Stomach (tissue), 8 donors: ENCODE measurements at regions not wholly inside any gene's neighbourhood (a gene's known extent, or its start where the extent isn't known, plus 50 kb on each side); places are given as distances from the start of the nearest gene placed in this dataset.

Experiments
- DNase-seq, 2 donors: peaks; one replicate each; pipeline versions ENCODE4 v3.0.0 to v3.0.0-alpha.2; 2013 to 2019
- H3K27ac ChIP-seq, 5 donors: fragments of 200-600 bp in 4 of 5; sonication (generic) in 4 of 5; one replicate each; pipeline ENCODE4 v1.5.1; 2013 to 2019; ENCODE audit warnings: mild to moderate bottlenecking in 1 of 5, moderate library complexity in 1 of 5
- H3K27me3 ChIP-seq, 3 donors: fragments of 200-600 bp; sonication (generic); one replicate each; pipeline ENCODE4 v1.5.1; 2017 to 2019; ENCODE audit warnings: mixed run types in 1 of 3
- H3K36me3 ChIP-seq, 4 donors: fragments of 200-600 bp; sonication (generic); 1 replicate in 3 of 4; 2 replicates in 1 of 4; pipeline ENCODE4 v1.5.1; 2016 to 2019
- H3K4me1 ChIP-seq, 4 donors: fragments of 200-600 bp; sonication (generic); one replicate each; pipeline ENCODE4 v1.5.1; 2016 to 2019
- H3K4me3 ChIP-seq, 4 donors: fragments of 200-600 bp; sonication (generic) in 3 of 4; one replicate each; pipeline ENCODE4 v1.5.1; 2016 to 2019; ENCODE audit warnings: mild to moderate bottlenecking in 1 of 4
- H3K9me3 ChIP-seq, 4 donors: fragments of 200-600 bp; sonication (generic); one replicate each; pipeline ENCODE4 v1.5.1; 2016 to 2019
- CTCF ChIP-seq, 7 experiments: fragments of 450-650 bp in 4 of 7; fragments of 200-600 bp in 3 of 7; sonication (generic) in 3 of 7; IDR thresholded peaks; one replicate each; pipeline ENCODE4 v1.5.1; 2016 to 2019; ENCODE audit warnings: antibody characterized with exemption in 7 of 7, control low read depth in 2 of 7, mild to moderate bottlenecking in 1 of 7
- EP300 ChIP-seq: sonication (generic); formaldehyde crosslinking; IDR thresholded peaks from one replicate; pipeline ENCODE4 v1.6.1; 2017; ENCODE audit warnings: antibody characterized with exemption
- POLR2A ChIP-seq, 4 donors: fragments of 450-650 bp; IDR thresholded peaks; one replicate each; pipeline ENCODE4 v1.6.1; 2016; ENCODE audit warnings: antibody characterized with exemption in 4 of 4, control low read depth in 2 of 4, mild to moderate bottlenecking in 1 of 4, moderate library complexity in 1 of 4
- POLR2AphosphoS5 ChIP-seq, 3 donors: sonication (generic); formaldehyde crosslinking; IDR thresholded peaks; one replicate each; pipeline ENCODE4 v1.6.1; 2016; ENCODE audit warnings: antibody characterized with exemption in 3 of 3
- WGBS, 5 donors: extraction: QIAGEN DNeasy Blood & Tissue Kit in 3 of 5; methylation state at CpG; one replicate each; pipeline versions ENCODE4 v1.1.5 to v1.1.7; 2013 to 2018; 5-methylcytosine and 5-hydroxymethylcytosine counted together
- intact Hi-C: fragments of 100-400 bp; cut with DNase I; formaldehyde crosslinking; loops from one replicate; pipeline ENCODE4 v1.15.1; 2023; ENCODE audit warnings: low total_unique reads
- donor health status: healthy with polysubstance abuse.
- donor health status: Bipolar disorder and iron deficiency.
- donor health status: healthy.

GRCh38 chr9:86756576-86757381 lies 190.5 kb downstream of the GAS1 start:
- intact Hi-C loops = no loop called here
- no peaks in the 10 kb centered on the region for H3K36me3 ChIP-seq
- H3K4me3 ChIP-seq = no peak overlapping the region
- H3K27me3 ChIP-seq = no peaks in the 10 kb centered on the region
- no peak for DNase-seq
- no peaks in the 10 kb centered on the region for H3K9me3 ChIP-seq
- H3K4me1 ChIP-seq = peaks cover 0 to 8% (median 0%) of the 10 kb centered on the region in 4 donors
- no peak overlapping the region for H3K27ac ChIP-seq
- no peak for TF ChIP-seq POLR2A (IDR thresholded peaks at IDR 0.05)
- TF ChIP-seq EP300 = no peak
- 81 to 86% (median 85%) methylated on average over 18 of the region's 18 CpGs for WGBS, 5 donors

GRCh38 chr9:86755561-86755941 lies 191.8 kb downstream of the GAS1 start:
- Histone ChIP-seq H3K4me3 (no peak overlapping the region), H3K27me3 (no peaks in the 10 kb centered on the region), H3K36me3 (no peaks in the 10 kb centered on the region), H3K9me3 (no peaks in the 10 kb centered on the region), H3K4me1 (peaks cover 0 to 8% (median 0%) of the 10 kb centered on the region in 4 donors), H3K27ac (no peak overlapping the region)
- intact Hi-C loops = no loop called here
- no peak for TF ChIP-seq POLR2A (IDR thresholded peaks at IDR 0.05)
- TF ChIP-seq EP300 = no peak
- TF ChIP-seq CTCF (IDR thresholded peaks at IDR 0.05) = no peak
- WGBS, 5 donors = 62 to 67% (median 65%) methylated on average over 8 of the region's 8 CpGs
- no peak for DNase-seq

GRCh38 chr9:86754581-86755560 lies 192.4 kb downstream of the GAS1 start:
- Histone ChIP-seq H3K27ac (no peak overlapping the region), H3K9me3 (no peaks in the 10 kb centered on the region), H3K27me3 (no peaks in the 10 kb centered on the region), H3K36me3 (no peaks in the 10 kb centered on the region), H3K4me1 (peaks cover 0 to 13% (median 0%) of the 10 kb centered on the region in 4 donors), H3K4me3 (no peak overlapping the region)
- no peak for TF ChIP-seq POLR2AphosphoS5 (IDR thresholded peaks at IDR 0.05)
- no peak for TF ChIP-seq POLR2A (IDR thresholded peaks at IDR 0.05)
- TF ChIP-seq CTCF (IDR thresholded peaks at IDR 0.05) = no peak
- TF ChIP-seq EP300 = no peak
- 40 to 56% (median 49%) methylated on average over 6 of the region's 6 CpGs for WGBS, 5 donors
- intact Hi-C loops = no loop called here
- DNase-seq = no peak

- Histone ChIP-seq H3K36me3 (no peaks in the 10 kb centered on the region), H3K27me3 (no peaks in the 10 kb centered on the region), H3K4me3 (no peak overlapping the region), H3K27ac (no peak overlapping the region), H3K9me3 (no peaks in the 10 kb centered on the region), H3K4me1 (peaks cover 0 to 19% (median 0%) of the 10 kb centered on the region in 4 donors)
- DNase-seq = no peak
- WGBS, 5 donors = 77 to 90% (median 83%) methylated on average over 3 of the region's 3 CpGs
- intact Hi-C loops = no loop called here
- no peak for TF ChIP-seq EP300
- TF ChIP-seq POLR2AphosphoS5 (IDR thresholded peaks at IDR 0.05) = no peak
- TF ChIP-seq POLR2A (IDR thresholded peaks at IDR 0.05) = no peak
- no peak for TF ChIP-seq CTCF (IDR thresholded peaks at IDR 0.05)
Observed at GRCh38 chr9:86753836-86754235, 193.5 kb downstream of the GAS1 start.
